Peyer's patch (tissue), 4 donors: ENCODE measurements at regions not wholly inside any gene's neighbourhood (a gene's known extent, or its start where the extent isn't known, plus 50 kb on each side); places are given as distances from the start of the nearest gene placed in this dataset.

Source experiments
- POLR2A ChIP-seq, 2 donors: fragments of 450-650 bp; IDR thresholded peaks; one replicate each; pipeline ENCODE4 v1.5.1; 2017; ENCODE audit warnings: antibody characterized with exemption in 2 of 2, mild to moderate bottlenecking in 2 of 2, moderate library complexity in 2 of 2
- TF ChIP-seq, protein P1 (sequence below), 6 experiments: fragments of 450-650 bp in 4 of 6; fragments of 200-600 bp in 2 of 6; sonication (generic) in 1 of 6; IDR thresholded peaks; one replicate each; pipeline ENCODE4 v1.5.1; 2017 to 2019; ENCODE audit warnings: antibody characterized with exemption in 6 of 6, mild to moderate bottlenecking in 3 of 6, moderate library complexity in 1 of 6

DNA sequence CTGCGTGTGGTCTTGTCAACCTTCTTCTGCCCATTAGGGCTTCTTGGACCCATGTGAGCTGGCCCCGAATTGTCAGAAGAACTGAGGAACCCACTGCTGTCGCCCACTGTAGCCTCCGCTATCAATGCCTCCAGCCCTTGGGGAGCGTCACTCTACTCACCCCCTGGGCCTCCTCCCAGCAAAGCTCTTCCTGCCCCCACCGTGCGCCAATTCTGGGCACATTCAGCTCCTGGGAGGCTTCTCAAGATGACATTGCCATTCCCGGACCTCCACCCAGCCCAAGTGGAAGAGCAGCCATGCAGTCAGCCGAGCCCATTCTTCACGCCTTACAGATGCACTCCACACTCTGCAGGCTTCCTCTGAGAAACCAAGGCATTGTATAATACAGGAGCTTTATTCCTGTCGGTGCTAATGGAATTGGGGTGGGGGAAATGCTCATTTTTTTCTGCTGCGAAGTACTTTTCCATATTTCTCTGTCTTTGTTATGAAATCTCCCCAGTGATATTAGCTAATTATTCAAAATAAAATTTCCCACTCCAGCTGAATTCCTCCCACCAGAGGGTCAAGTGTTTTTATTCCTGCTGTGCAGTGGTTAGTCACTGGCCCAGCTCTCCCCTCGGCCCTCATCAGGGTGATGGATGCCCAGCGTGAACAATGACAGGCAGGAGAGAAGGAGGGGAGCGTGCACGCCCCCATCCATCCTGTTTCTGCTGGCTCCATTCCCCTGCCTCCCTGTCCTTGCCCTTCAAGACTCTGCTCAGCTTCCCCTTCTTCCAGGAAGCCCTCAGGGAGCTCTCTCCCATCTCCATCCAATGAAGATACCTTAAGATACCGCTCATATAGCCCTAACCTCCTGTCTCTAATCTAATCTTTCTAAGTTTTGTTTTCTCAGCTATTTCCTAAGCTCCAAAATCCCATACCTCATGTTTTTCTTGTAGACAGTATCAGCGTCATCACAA, 87.7 kb downstream of the C16orf95 start:
- TF ChIP-seq, protein P1, sequence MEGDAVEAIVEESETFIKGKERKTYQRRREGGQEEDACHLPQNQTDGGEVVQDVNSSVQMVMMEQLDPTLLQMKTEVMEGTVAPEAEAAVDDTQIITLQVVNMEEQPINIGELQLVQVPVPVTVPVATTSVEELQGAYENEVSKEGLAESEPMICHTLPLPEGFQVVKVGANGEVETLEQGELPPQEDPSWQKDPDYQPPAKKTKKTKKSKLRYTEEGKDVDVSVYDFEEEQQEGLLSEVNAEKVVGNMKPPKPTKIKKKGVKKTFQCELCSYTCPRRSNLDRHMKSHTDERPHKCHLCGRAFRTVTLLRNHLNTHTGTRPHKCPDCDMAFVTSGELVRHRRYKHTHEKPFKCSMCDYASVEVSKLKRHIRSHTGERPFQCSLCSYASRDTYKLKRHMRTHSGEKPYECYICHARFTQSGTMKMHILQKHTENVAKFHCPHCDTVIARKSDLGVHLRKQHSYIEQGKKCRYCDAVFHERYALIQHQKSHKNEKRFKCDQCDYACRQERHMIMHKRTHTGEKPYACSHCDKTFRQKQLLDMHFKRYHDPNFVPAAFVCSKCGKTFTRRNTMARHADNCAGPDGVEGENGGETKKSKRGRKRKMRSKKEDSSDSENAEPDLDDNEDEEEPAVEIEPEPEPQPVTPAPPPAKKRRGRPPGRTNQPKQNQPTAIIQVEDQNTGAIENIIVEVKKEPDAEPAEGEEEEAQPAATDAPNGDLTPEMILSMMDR (IDR thresholded peaks at IDR 0.05): no peak
- TF ChIP-seq POLR2A (IDR thresholded peaks at IDR 0.05): no peak
